OCI-LY3 (cell line): ENCODE measurements at regions not wholly inside any gene's neighbourhood (a gene's known extent, or its start where the extent isn't known, plus 50 kb on each side); places are given as distances from the start of the nearest gene placed in this dataset.

ENCODE experiments used
- H2AFZ ChIP-seq: fragments of 200-600, 300-600 bp; shearing (Covaris generic); 2 replicates; pipeline ENCODE4 v1.6.0; 2014; ENCODE audit warnings: antibody characterized with exemption, low read depth, low read length
- H3K27ac ChIP-seq: fragments of 200-600, 300-600 bp; sonication (generic); 2 replicates; pipeline ENCODE4 v1.5.1; 2014; ENCODE audit warnings: mild to moderate bottlenecking, low read length, moderate library complexity, mixed read lengths
- H3K27me3 ChIP-seq: fragments of 200-600, 300-600 bp; sonication (generic); 2 replicates; pipeline ENCODE4 v1.6.1; 2014; ENCODE audit warnings: low read depth, low read length, mixed read lengths
- H3K36me3 ChIP-seq: fragments of 200-600, 300-600 bp; sonication (generic); replicated peaks from 2 replicates; pipeline ENCODE3; 2014; ENCODE audit warnings: low read depth, low read length, mixed read lengths
- H3K4me1 ChIP-seq: fragments of 300-600, 200-600 bp; sonication (generic); 2 replicates; pipeline ENCODE4 v1.6.1; 2014; ENCODE audit warnings: low read length, mixed read lengths
- H3K4me2 ChIP-seq: fragments of 200-600, 300-600 bp; sonication (generic); 2 replicates; pipeline ENCODE4 v1.6.1; 2014; ENCODE audit warnings: low read length, mixed read lengths
- H3K4me3 ChIP-seq: fragments of 300-600, 200-600 bp; sonication (generic); 2 replicates; pipeline ENCODE4 v1.5.1; 2014; ENCODE audit warnings: antibody characterized with exemption, mild to moderate bottlenecking, low read length, moderate library complexity
- H3K79me2 ChIP-seq: fragments of 300-600, 200-600 bp; shearing (Covaris generic); 2 replicates; pipeline ENCODE4 v1.6.1; 2014; ENCODE audit warnings: mild to moderate bottlenecking, low read length, mixed read lengths
- H3K9ac ChIP-seq: fragments of 300-600, 200-600 bp; shearing (Covaris generic); 2 replicates; pipeline ENCODE4 v1.6.0; 2014; ENCODE audit warnings: mild to moderate bottlenecking, low read length, moderate library complexity
- H3K9me3 ChIP-seq: fragments of 200-600, 300-600 bp; shearing (Covaris generic); 2 replicates; pipeline ENCODE4 v1.6.1; 2014; ENCODE audit warnings: low read length, mixed read lengths; ENCODE audit not compliant: insufficient read depth
- H4K20me1 ChIP-seq: fragments of 200-600, 300-600 bp; sonication (generic); 2 replicates; pipeline ENCODE4 v1.6.1; 2016; ENCODE audit warnings: low read length, mixed read lengths; ENCODE audit not compliant: insufficient read depth
- EZH2phosphoT487 ChIP-seq: fragments of 200-600 bp; shearing (Covaris generic); IDR thresholded peaks from 2 replicates; pipeline ENCODE4 v1.6.1; 2018; ENCODE audit warnings: antibody characterized with exemption, mixed run types, low read depth
- TF ChIP-seq, protein P1 (sequence below): fragments of 200-600, 300-600 bp; sonication (generic); IDR thresholded peaks from 2 replicates; pipeline ENCODE4 v1.5.1; 2014; ENCODE audit warnings: antibody characterized with exemption, low read length, low read depth

GRCh38 chr12:42704340-42704739 lies 114.8 kb upstream of the PRICKLE1 start:
- H2AFZ ChIP-seq = no peak overlapping the region
- TF ChIP-seq, protein P1, sequence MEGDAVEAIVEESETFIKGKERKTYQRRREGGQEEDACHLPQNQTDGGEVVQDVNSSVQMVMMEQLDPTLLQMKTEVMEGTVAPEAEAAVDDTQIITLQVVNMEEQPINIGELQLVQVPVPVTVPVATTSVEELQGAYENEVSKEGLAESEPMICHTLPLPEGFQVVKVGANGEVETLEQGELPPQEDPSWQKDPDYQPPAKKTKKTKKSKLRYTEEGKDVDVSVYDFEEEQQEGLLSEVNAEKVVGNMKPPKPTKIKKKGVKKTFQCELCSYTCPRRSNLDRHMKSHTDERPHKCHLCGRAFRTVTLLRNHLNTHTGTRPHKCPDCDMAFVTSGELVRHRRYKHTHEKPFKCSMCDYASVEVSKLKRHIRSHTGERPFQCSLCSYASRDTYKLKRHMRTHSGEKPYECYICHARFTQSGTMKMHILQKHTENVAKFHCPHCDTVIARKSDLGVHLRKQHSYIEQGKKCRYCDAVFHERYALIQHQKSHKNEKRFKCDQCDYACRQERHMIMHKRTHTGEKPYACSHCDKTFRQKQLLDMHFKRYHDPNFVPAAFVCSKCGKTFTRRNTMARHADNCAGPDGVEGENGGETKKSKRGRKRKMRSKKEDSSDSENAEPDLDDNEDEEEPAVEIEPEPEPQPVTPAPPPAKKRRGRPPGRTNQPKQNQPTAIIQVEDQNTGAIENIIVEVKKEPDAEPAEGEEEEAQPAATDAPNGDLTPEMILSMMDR = no peak
- TF ChIP-seq EZH2phosphoT487 = no peak
- no peak overlapping the region for H3K4me3 ChIP-seq
- H3K36me3 ChIP-seq = no peaks in the 10 kb centered on the region
- H3K27me3 ChIP-seq = no peaks in the 10 kb centered on the region
- no peaks in the 10 kb centered on the region for H3K4me1 ChIP-seq
- no peaks in the 10 kb centered on the region for H3K9me3 ChIP-seq
- H3K27ac ChIP-seq = no peak overlapping the region
- no peaks in the 10 kb centered on the region for H3K79me2 ChIP-seq
- H4K20me1 ChIP-seq = no peaks in the 10 kb centered on the region
- H3K4me2 ChIP-seq = no peak overlapping the region
- H3K9ac ChIP-seq = no peak overlapping the region

DNA sequence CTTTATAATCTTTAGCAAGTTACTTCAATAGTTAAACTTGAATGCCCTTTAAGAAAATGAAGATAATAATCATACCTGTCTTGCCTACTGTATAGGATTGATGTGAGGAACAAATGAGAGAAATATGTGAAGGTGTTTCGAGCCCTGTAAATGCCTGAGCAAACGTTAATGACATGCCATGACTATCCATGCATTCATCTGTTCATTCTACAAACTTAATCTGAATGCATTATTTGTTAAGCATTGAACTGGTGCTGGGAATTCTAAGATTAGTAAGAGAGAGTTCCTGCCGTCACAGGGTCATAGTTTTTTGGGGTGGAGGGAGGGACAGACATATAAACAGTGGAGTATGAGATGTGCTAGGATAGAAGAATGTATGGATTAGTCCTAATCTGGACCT lies 111.5 kb upstream of the PRICKLE1 start:
- Histone ChIP-seq H3K27me3 (no peaks in the 10 kb centered on the region), H3K9ac (no peak overlapping the region), H3K27ac (no peak overlapping the region), H3K4me3 (no peak overlapping the region), H2AFZ (no peak overlapping the region), H3K9me3 (no peaks in the 10 kb centered on the region), H3K36me3 (no peaks in the 10 kb centered on the region), H4K20me1 (no peaks in the 10 kb centered on the region), H3K4me2 (no peak overlapping the region), H3K79me2 (no peaks in the 10 kb centered on the region), H3K4me1 (no peaks in the 10 kb centered on the region)
- TF ChIP-seq, protein P1 = no peak
- no peak for TF ChIP-seq EZH2phosphoT487

DNA sequence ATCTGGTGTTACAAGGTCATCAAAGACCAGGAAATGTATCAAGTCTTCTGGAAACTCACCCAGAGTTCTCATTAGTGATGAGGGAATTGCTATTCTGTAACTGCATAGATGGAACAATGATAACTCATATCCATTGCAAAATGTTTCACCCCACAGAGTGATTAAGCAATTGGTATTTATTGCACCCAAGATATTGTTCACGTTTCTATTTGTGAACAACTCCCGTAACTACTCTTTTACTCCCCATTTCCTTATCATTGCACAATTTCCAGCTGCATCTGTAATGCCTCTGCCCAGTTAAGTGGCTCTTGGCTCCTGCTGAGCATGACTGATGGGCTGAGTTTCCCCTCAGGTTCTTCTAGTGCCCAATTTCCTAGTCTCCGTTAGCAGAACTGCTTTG lies 108.7 kb upstream of the PRICKLE1 start:
- H3K4me3 ChIP-seq = no peak overlapping the region
- no peak overlapping the region for H3K27ac ChIP-seq
- no peaks in the 10 kb centered on the region for H3K9me3 ChIP-seq
- no peak overlapping the region for H3K9ac ChIP-seq
- H3K79me2 ChIP-seq = no peaks in the 10 kb centered on the region
- no peaks in the 10 kb centered on the region for H3K27me3 ChIP-seq
- TF ChIP-seq, protein P1 = no peak
- no peak overlapping the region for H2AFZ ChIP-seq
- H3K36me3 ChIP-seq = no peaks in the 10 kb centered on the region
- no peaks in the 10 kb centered on the region for H4K20me1 ChIP-seq
- H3K4me1 ChIP-seq = no peaks in the 10 kb centered on the region
- no peak overlapping the region for H3K4me2 ChIP-seq

DNA sequence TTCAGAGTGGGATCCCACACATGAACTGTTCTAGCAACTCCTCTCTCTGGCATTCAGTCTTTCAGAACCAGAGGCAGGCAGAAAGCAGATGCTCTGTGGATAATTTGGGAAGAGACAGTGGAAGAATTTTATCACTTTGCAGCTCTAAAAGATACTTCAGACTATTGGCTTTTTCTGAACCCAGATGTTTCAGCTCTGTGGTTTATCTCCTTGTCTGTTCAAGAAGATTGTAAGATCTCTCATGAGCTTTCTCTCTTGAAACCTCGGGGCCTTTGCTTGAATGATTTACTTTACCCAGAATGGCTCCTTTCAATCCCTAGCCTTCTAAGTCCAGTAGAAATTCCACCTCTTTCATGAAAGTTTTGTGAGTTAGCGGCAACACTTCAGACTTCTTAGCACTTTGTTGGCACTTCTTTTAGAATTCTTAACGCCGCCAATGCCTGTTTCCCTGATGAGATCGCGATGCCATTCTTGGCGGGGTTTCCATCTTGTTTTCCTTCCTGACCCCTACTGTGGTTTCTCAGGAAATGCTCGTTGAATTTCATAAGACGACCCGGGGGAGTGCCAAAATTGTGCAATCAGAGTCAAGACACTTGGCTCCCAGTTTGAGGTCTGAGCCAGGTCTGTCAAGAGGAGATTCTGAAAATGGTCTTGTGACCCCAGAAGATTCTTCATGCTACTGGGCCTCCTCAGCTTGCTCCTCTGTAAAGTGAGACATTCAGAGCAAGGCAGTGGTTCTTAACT lies 107.0 kb upstream of the PRICKLE1 start:
- Histone ChIP-seq H3K36me3 (no peaks in the 10 kb centered on the region), H3K79me2 (no peaks in the 10 kb centered on the region), H3K4me2 (no peak overlapping the region), H3K9ac (no peak overlapping the region), H3K27ac (no peak overlapping the region), H3K9me3 (no peaks in the 10 kb centered on the region), H3K27me3 (no peaks in the 10 kb centered on the region), H2AFZ (no peak overlapping the region), H4K20me1 (no peaks in the 10 kb centered on the region), H3K4me3 (no peak overlapping the region), H3K4me1 (no peaks in the 10 kb centered on the region)
- TF ChIP-seq EZH2phosphoT487 = no peak
